Neural progenitor cell (in vitro differentiated cells): ENCODE measurements at regions not wholly inside any gene's neighbourhood (a gene's known extent, or its start where the extent isn't known, plus 50 kb on each side); places are given as distances from the start of the nearest gene placed in this dataset.
A peak's percentile ranks its signal among the peaks of the same experiment; 100 is the strongest.
"Not testable (repeated sequence)": the region's sequence is repeated elsewhere in the genome, so short reads cannot be mapped to it uniquely, and the experiment has no call there.

ENCODE experiments used
- CTCF ChIP-seq: fragments of 200-600 bp; sonication (generic); IDR thresholded peaks from 2 replicates; pipeline ENCODE4 v1.5.1; 2017; ENCODE audit warnings: antibody characterized with exemption, mild to moderate bottlenecking
- EZH2 ChIP-seq: fragments of 200-600 bp; sonication (generic); IDR thresholded peaks from 2 replicates; pipeline ENCODE4 v1.6.1; 2017; ENCODE audit warnings: antibody characterized with exemption, mild to moderate bottlenecking, moderate library complexity
- EZH2phosphoT487 ChIP-seq: fragments of 200-600 bp; sonication (generic); IDR thresholded peaks from 2 replicates; pipeline ENCODE4 v1.6.1; 2017; ENCODE audit warnings: antibody characterized with exemption

GRCh38 chr2:67331419-67332086 lies 65.6 kb upstream of the ETAA1 start:
- TF ChIP-seq CTCF, EZH2: not testable (repeated sequence)
- peak; percentile 26 for TF ChIP-seq EZH2phosphoT487
